Glutamatergic neuron (in vitro differentiated cells): ENCODE measurements at regions not wholly inside any gene's neighbourhood (a gene's known extent, or its start where the extent isn't known, plus 50 kb on each side); places are given as distances from the start of the nearest gene placed in this dataset.
"Not testable (repeated sequence)": the region's sequence is repeated elsewhere in the genome, so short reads cannot be mapped to it uniquely, and the experiment has no call there.

Source experiments
- DNase-seq: peaks from one replicate; pipeline ENCODE4 v3.0.0; 2022
- H3K27ac Mint-ChIP-seq: one replicate; pipeline ENCODE4 v1.8.0; 2020; ENCODE audit warnings: mild to moderate bottlenecking, mixed read lengths, inconsistent platforms; ENCODE audit not compliant: unreplicated experiment
- H3K27me3 Mint-ChIP-seq: one replicate; pipeline ENCODE4 v1.8.0; 2020; ENCODE audit warnings: mild to moderate bottlenecking, moderate library complexity, mixed read lengths, inconsistent platforms; ENCODE audit not compliant: unreplicated experiment
- H3K36me3 Mint-ChIP-seq: one replicate; pipeline ENCODE4 v1.8.0; 2020; ENCODE audit warnings: mild to moderate bottlenecking, mixed read lengths, inconsistent platforms; ENCODE audit not compliant: unreplicated experiment
- H3K4me1 Mint-ChIP-seq: one replicate; pipeline ENCODE4 v1.8.0; 2020; ENCODE audit warnings: mild to moderate bottlenecking, low read depth, mixed read lengths, inconsistent platforms; ENCODE audit not compliant: unreplicated experiment
- H3K4me3 Mint-ChIP-seq: one replicate; pipeline ENCODE4 v1.8.0; 2020; ENCODE audit warnings: mild to moderate bottlenecking, mixed read lengths, inconsistent platforms; ENCODE audit not compliant: unreplicated experiment
- H3K9me3 Mint-ChIP-seq: one replicate; pipeline ENCODE4 v1.8.0; 2020; ENCODE audit warnings: mild to moderate bottlenecking, moderate library complexity, mixed read lengths, inconsistent platforms; ENCODE audit not compliant: unreplicated experiment
- TF ChIP-seq, protein P1 (sequence below): fragments of 200-600 bp; sonication (generic); IDR thresholded peaks from one replicate; pipeline ENCODE4 v1.5.0; 2021; ENCODE audit not compliant: partially characterized antibody, unreplicated experiment

GRCh38 chr10:123221418-123221817 lies 67.2 kb downstream of the BUB3 start:
- Mint-ChIP-seq H3K36me3 (no peaks in the 10 kb centered on the region), H3K4me3 (no peak overlapping the region), H3K9me3 (no peaks in the 10 kb centered on the region), H3K4me1 (no peaks in the 10 kb centered on the region), H3K27me3 (no peaks in the 10 kb centered on the region), H3K27ac (no peak overlapping the region)
- TF ChIP-seq, protein P1, sequence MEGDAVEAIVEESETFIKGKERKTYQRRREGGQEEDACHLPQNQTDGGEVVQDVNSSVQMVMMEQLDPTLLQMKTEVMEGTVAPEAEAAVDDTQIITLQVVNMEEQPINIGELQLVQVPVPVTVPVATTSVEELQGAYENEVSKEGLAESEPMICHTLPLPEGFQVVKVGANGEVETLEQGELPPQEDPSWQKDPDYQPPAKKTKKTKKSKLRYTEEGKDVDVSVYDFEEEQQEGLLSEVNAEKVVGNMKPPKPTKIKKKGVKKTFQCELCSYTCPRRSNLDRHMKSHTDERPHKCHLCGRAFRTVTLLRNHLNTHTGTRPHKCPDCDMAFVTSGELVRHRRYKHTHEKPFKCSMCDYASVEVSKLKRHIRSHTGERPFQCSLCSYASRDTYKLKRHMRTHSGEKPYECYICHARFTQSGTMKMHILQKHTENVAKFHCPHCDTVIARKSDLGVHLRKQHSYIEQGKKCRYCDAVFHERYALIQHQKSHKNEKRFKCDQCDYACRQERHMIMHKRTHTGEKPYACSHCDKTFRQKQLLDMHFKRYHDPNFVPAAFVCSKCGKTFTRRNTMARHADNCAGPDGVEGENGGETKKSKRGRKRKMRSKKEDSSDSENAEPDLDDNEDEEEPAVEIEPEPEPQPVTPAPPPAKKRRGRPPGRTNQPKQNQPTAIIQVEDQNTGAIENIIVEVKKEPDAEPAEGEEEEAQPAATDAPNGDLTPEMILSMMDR = no peak
- DNase-seq = no peak

- H3K27me3 Mint-ChIP-seq = no peaks in the 10 kb centered on the region
- no peaks in the 10 kb centered on the region for H3K9me3 Mint-ChIP-seq
- no peak overlapping the region for H3K4me3 Mint-ChIP-seq
- no peaks in the 10 kb centered on the region for H3K36me3 Mint-ChIP-seq
- H3K4me1 Mint-ChIP-seq = no peaks in the 10 kb centered on the region
- no peak for DNase-seq
- TF ChIP-seq, protein P1 = no peak
- no peak overlapping the region for H3K27ac Mint-ChIP-seq
Measured at GRCh38 chr10:123222832-123223231, 68.6 kb downstream of the BUB3 start.

DNA sequence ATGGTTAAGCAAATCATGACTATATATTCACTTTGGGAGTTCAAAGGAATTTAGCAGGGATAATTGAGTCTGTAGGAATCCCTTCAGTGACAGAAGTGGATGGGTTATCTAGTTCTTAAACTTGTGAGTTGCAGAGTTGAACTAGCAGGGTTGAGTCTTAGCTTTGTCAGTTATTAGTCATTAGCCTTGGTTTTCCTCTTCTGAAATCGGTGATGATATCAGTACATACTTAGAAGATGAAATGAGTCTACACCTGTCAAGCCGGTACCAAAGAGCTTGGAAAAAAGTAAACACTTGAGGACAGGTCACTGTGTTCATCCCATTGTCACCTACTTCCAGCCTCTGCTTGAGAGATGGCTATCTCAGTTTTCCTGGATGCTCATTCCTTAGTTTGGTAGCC lies 73.5 kb downstream of the BUB3 start:
- TF ChIP-seq, protein P1 = no peak

DNA sequence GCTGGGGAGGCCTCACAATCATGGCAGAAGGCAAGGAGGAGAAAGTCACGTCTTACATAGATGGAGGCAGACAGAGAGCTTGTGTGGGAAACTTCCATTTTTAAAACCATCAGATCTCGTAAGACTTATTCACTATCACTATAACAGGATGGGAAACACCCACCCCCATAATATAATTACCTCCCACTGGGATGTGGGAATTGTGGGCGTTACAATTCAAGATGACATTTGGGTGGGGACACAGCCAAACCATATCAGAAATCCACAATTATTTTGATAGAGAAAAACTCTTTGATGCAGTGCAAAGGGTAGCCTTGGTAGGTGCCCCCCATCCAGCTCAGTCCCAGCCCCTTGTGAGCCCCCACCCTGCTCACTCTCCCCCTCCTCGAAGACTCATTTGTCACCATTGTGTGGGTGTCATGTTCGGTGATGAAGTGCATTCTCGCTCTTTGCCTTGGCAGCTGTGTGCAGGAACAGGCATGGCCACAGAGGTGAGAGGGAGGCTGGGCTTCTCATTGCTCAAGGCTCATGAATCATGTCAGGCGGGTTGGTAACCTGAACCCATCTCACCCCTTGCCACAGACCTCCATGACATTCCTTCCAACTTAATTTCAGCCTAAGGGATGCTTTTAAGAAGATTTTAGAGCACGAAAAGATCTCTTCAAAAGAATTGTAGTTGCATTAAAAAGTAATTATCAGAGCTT lies 75.9 kb downstream of the BUB3 start:
- no peak overlapping the region for H3K27ac Mint-ChIP-seq
- H3K9me3 Mint-ChIP-seq = peaks cover 1% of the 10 kb centered on the region
- H3K27me3 Mint-ChIP-seq = peaks cover under 1% of the 10 kb centered on the region
- H3K36me3 Mint-ChIP-seq = peaks cover 18% of the 10 kb centered on the region
- no peak overlapping the region for H3K4me3 Mint-ChIP-seq
- TF ChIP-seq, protein P1 = no peak
- DNase-seq = no peak
- H3K4me1 Mint-ChIP-seq = no peaks in the 10 kb centered on the region

More for the DNA sequence above, 73.5 kb downstream of the BUB3 start:
- Mint-ChIP-seq H3K9me3 (no peaks in the 10 kb centered on the region), H3K36me3 (peaks cover 11% of the 10 kb centered on the region), H3K27ac (no peak overlapping the region), H3K27me3 (no peaks in the 10 kb centered on the region), H3K4me3 (no peak overlapping the region), H3K4me1 (no peaks in the 10 kb centered on the region)
- no peak for DNase-seq

- peaks cover 28% of the 10 kb centered on the region for H3K36me3 Mint-ChIP-seq
- not testable (repeated sequence) for H3K4me1 Mint-ChIP-seq
Measured at GRCh38 chr10:123232879-123233278, 78.7 kb downstream of the BUB3 start.

GRCh38 chr10:123235014-123235413 lies 80.8 kb downstream of the BUB3 start:
- not testable (repeated sequence) for H3K27ac Mint-ChIP-seq, H3K4me3 Mint-ChIP-seq, H3K4me1 Mint-ChIP-seq, H3K27me3 Mint-ChIP-seq, DNase-seq, H3K9me3 Mint-ChIP-seq
- peaks cover 24% of the 10 kb centered on the region for H3K36me3 Mint-ChIP-seq

More at GRCh38 chr10:123232879-123233278, 78.7 kb downstream of the BUB3 start:
- not testable (repeated sequence) for H3K9me3 Mint-ChIP-seq, H3K4me3 Mint-ChIP-seq, H3K27ac Mint-ChIP-seq, H3K27me3 Mint-ChIP-seq, DNase-seq
